Lung (tissue), 11 donors: ENCODE measurements at regions not wholly inside any gene's neighbourhood (a gene's known extent, or its start where the extent isn't known, plus 50 kb on each side); places are given as distances from the start of the nearest gene placed in this dataset.

Experiments used
- ATAC-seq: fragments of 200-7000 bp; cut with Tn5 transposase; one replicate; pipeline ENCODE4 v1.9.1; 2020; ENCODE audit warnings: moderate number of reproducible peaks; ENCODE audit not compliant: insufficient read depth, low FRiP score
- DNase-seq, 3 donors: peaks; one replicate each; pipeline ENCODE4 v3.0.0-alpha.2; 2013 to 2017
- H3K27ac ChIP-seq, 2 donors: one replicate each; pipeline ENCODE4 v1.5.1; 2013; ENCODE audit warnings: mild to moderate bottlenecking in 2 of 2, moderate library complexity in 2 of 2, control low read depth in 1 of 2, inconsistent platforms in 1 of 2, low read depth in 1 of 2, low read length in 1 of 2
- H3K27me3 ChIP-seq, 3 donors: one replicate each; pipeline ENCODE4 v1.5.1; 2013; ENCODE audit warnings: low read length in 2 of 3; ENCODE audit not compliant: control insufficient read depth in 3 of 3, insufficient read depth in 3 of 3
- H3K36me3 ChIP-seq, 4 donors: one replicate each; pipeline ENCODE4 v1.5.1; 2013; ENCODE audit warnings: low read length in 4 of 4, mild to moderate bottlenecking in 1 of 4, moderate library complexity in 1 of 4; ENCODE audit not compliant: control insufficient read depth in 4 of 4, insufficient read depth in 4 of 4
- H3K4me1 ChIP-seq, 5 donors: one replicate each; pipeline ENCODE4 v1.5.1; 2013; ENCODE audit warnings: low read length in 5 of 5, mild to moderate bottlenecking in 2 of 5, moderate library complexity in 1 of 5; ENCODE audit not compliant: control insufficient read depth in 5 of 5, insufficient read depth in 5 of 5
- H3K4me3 ChIP-seq: one replicate; pipeline ENCODE4 v1.5.1; 2013; ENCODE audit warnings: mild to moderate bottlenecking, control low read depth, moderate library complexity
- H3K9ac ChIP-seq, 2 donors: one replicate each; pipeline ENCODE4 v1.5.1; 2013; ENCODE audit warnings: low read length in 2 of 2, control low read depth in 1 of 2; ENCODE audit not compliant: insufficient read depth in 1 of 2
- H3K9me3 ChIP-seq, 4 donors: one replicate each; pipeline ENCODE4 v1.5.1; 2013; ENCODE audit warnings: low read length in 3 of 4, mild to moderate bottlenecking in 1 of 4, moderate library complexity in 1 of 4; ENCODE audit not compliant: control insufficient read depth in 4 of 4, insufficient read depth in 3 of 4
- WGBS, 2 donors: extraction: QIAGEN DNeasy Blood & Tissue Kit; methylation state at CpG; one replicate each; pipeline ENCODE4 v1.1.7; 2013; 5-methylcytosine and 5-hydroxymethylcytosine counted together
- TF ChIP-seq, protein P1 (sequence below): IDR thresholded peaks from 2 replicates; pipeline ENCODE4 v1.5.1; 2012; ENCODE audit warnings: mild to moderate bottlenecking; ENCODE audit errors: control extremely low read depth, extremely low read depth
- donor health status: control.
- donor health status: control.
- donor health status: Bipolar disorder and iron deficiency.
- donor health status: healthy.
- donor health status: DM: yes; HTN: yes; CAD: no.

DNA sequence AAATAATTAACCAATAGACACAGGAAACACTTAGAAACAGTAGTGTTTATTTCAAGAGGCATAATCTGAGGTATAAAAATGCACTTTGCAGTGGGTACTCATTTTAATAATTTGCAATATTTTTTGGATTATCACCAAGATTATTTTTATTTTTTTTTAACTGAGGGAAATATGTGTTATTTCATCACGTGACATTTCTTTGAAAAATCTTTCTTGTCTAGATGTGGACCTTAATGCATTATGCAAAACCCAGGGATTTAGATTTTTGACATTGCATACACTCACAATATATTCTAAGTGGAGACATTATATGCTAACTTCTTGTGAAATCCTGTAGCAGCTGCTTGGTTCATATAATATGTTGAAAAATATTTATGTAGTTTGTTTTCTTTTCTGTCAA, 260.4 kb upstream of the MEIS2 start:
- H3K27me3 ChIP-seq, result no peaks in the 10 kb centered on the region
- WGBS, 2 donors, result 84 to 92% methylated on average over 1 of the region's 1 CpG
- ATAC-seq (no peak), DNase-seq (no peak)
- no peak overlapping the region for H3K9ac ChIP-seq
- H3K9me3 ChIP-seq, result no peaks in the 10 kb centered on the region
- TF ChIP-seq, protein P1, sequence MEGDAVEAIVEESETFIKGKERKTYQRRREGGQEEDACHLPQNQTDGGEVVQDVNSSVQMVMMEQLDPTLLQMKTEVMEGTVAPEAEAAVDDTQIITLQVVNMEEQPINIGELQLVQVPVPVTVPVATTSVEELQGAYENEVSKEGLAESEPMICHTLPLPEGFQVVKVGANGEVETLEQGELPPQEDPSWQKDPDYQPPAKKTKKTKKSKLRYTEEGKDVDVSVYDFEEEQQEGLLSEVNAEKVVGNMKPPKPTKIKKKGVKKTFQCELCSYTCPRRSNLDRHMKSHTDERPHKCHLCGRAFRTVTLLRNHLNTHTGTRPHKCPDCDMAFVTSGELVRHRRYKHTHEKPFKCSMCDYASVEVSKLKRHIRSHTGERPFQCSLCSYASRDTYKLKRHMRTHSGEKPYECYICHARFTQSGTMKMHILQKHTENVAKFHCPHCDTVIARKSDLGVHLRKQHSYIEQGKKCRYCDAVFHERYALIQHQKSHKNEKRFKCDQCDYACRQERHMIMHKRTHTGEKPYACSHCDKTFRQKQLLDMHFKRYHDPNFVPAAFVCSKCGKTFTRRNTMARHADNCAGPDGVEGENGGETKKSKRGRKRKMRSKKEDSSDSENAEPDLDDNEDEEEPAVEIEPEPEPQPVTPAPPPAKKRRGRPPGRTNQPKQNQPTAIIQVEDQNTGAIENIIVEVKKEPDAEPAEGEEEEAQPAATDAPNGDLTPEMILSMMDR, result no peak
- H3K27ac ChIP-seq, result no peak overlapping the region
- no peak overlapping the region for H3K4me3 ChIP-seq
- no peaks in the 10 kb centered on the region for H3K4me1 ChIP-seq
- no peaks in the 10 kb centered on the region for H3K36me3 ChIP-seq

DNA sequence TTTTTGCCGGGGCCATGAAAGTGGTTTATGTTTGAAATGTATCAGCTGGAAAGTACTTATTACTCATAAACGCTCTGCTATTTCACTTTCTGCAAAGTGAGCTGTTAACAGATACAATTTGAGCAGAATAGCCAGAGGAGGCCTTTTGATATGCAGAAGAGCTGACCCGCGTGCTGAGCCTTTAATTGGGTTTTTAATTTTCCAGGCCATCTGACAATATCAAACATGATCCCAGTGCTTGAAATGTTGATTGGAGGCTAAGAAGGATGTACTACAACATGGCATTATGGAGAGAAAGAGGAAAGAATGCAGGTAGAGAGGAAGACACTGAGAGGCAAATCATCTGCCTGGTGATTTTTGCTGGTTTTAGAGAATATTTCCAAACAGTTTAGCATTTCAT, 261.3 kb upstream of the MEIS2 start:
- Histone ChIP-seq H3K4me1 (no peaks in the 10 kb centered on the region), H3K27me3 (no peaks in the 10 kb centered on the region), H3K27ac (no peak overlapping the region), H3K9ac (no peak overlapping the region), H3K36me3 (no peaks in the 10 kb centered on the region), H3K4me3 (no peak overlapping the region), H3K9me3 (no peaks in the 10 kb centered on the region)
- TF ChIP-seq, protein P1, result no peak
- WGBS, 2 donors, result 70 to 73% methylated on average over 4 of the region's 4 CpGs
- ATAC-seq (no peak), DNase-seq (no peak)

- WGBS, 2 donors, result 93 to 99% methylated on average over 3 of the region's 3 CpGs
- H3K4me1 ChIP-seq, result no peaks in the 10 kb centered on the region
- no peak overlapping the region for H3K4me3 ChIP-seq
- TF ChIP-seq, protein P1, result no peak
- H3K27me3 ChIP-seq, result no peaks in the 10 kb centered on the region
- no peaks in the 10 kb centered on the region for H3K9me3 ChIP-seq
- no peak overlapping the region for H3K9ac ChIP-seq
- ATAC-seq (no peak), DNase-seq (no peak)
- H3K27ac ChIP-seq, result no peak overlapping the region
- no peaks in the 10 kb centered on the region for H3K36me3 ChIP-seq
These were observed 262.1 kb upstream of the MEIS2 start for GRCh38 chr15:37362414-37362813.

DNA sequence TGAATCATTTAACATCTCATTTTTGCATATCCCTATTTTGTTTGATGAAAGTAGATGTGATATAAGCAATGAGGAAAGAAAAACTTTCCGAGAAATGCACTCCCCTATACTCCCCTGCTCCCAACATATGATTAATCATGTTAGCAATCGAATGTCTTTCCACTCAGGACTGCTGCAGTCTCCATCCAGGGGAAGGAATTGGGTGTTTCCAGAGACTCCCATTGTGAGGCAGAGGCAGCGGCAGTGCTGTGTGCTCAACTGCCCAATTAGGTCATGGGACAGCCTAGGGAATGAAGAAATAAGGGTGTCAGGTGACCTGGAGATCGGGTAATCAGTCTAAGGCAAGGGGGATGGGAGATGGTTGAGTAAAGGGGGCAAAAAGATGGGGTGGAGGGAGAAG, 268.6 kb upstream of the MEIS2 start:
- ATAC-seq (no peak), DNase-seq (no peak)
- TF ChIP-seq, protein P1, result no peak
- 78 to 88% methylated on average over 4 of the region's 4 CpGs for WGBS, 2 donors
- Histone ChIP-seq H3K9me3 (no peaks in the 10 kb centered on the region), H3K27me3 (no peaks in the 10 kb centered on the region), H3K4me3 (no peak overlapping the region), H3K27ac (no peak overlapping the region), H3K9ac (no peak overlapping the region), H3K36me3 (no peaks in the 10 kb centered on the region), H3K4me1 (no peaks in the 10 kb centered on the region)
